OCI-LY1 (cell line): ENCODE measurements at regions not wholly inside any gene's neighbourhood (a gene's known extent, or its start where the extent isn't known, plus 50 kb on each side); places are given as distances from the start of the nearest gene placed in this dataset.

ENCODE experiments used
- EZH2 ChIP-seq: fragments of 200-600 bp; sonication (generic), shearing (Covaris generic); IDR thresholded peaks from 2 replicates; pipeline ENCODE4 v1.8.0; 2017; ENCODE audit warnings: borderline replicate concordance, mixed run types, mild to moderate bottlenecking, antibody characterized with exemption, low read length, moderate library complexity, mixed read lengths
- TF ChIP-seq, protein P1 (sequence below): fragments of 200-600 bp; sonication (generic), shearing (Covaris generic); IDR thresholded peaks from 2 replicates; pipeline ENCODE4 v1.5.1; 2017; ENCODE audit warnings: mild to moderate bottlenecking, antibody characterized with exemption, low read length, moderate library complexity, mixed read lengths

DNA sequence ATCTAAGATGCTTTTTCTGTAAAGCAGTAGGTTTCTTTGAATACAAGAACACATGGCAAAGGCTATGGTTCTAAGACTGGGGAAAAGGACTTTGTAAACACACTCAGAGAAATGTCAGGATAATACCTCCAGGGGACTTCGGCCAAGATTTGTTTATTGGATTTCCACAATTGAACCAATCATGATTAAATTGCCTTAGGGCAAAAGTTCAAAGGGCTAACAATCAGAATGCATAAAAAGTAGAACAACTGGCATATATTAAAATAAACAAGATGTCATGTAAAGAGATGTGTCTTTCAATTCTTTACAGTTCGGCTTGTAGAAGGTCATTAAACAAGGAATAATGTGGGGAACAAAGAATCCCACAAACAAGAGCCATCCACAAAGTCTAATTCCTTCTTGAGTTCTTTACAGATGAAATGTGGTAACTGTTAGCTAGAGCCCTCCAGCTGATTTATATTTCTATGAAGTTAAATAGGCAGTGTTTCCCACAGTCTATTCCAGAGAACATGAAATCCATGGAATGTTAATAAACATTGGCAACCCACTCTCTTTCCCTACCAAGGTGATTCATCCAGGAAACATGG lies 565.5 kb downstream of the ZNF608 start:
- TF ChIP-seq, protein P1, sequence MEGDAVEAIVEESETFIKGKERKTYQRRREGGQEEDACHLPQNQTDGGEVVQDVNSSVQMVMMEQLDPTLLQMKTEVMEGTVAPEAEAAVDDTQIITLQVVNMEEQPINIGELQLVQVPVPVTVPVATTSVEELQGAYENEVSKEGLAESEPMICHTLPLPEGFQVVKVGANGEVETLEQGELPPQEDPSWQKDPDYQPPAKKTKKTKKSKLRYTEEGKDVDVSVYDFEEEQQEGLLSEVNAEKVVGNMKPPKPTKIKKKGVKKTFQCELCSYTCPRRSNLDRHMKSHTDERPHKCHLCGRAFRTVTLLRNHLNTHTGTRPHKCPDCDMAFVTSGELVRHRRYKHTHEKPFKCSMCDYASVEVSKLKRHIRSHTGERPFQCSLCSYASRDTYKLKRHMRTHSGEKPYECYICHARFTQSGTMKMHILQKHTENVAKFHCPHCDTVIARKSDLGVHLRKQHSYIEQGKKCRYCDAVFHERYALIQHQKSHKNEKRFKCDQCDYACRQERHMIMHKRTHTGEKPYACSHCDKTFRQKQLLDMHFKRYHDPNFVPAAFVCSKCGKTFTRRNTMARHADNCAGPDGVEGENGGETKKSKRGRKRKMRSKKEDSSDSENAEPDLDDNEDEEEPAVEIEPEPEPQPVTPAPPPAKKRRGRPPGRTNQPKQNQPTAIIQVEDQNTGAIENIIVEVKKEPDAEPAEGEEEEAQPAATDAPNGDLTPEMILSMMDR = no peak
- no peak for TF ChIP-seq EZH2
